Cortex of kidney (tissue), 1 donor: ENCODE measurements at regions not wholly inside any gene's neighbourhood (a gene's known extent, or its start where the extent isn't known, plus 50 kb on each side); places are given as distances from the start of the nearest gene placed in this dataset.
"Not testable (repeated sequence)": the region's sequence is repeated elsewhere in the genome, so short reads cannot be mapped to it uniquely, and the experiment has no call there.

Experiments
- DNase-seq: peaks from one replicate; lab custom pipeline; 2025; lab: John Stamatoyannopoulos, UW

DNA sequence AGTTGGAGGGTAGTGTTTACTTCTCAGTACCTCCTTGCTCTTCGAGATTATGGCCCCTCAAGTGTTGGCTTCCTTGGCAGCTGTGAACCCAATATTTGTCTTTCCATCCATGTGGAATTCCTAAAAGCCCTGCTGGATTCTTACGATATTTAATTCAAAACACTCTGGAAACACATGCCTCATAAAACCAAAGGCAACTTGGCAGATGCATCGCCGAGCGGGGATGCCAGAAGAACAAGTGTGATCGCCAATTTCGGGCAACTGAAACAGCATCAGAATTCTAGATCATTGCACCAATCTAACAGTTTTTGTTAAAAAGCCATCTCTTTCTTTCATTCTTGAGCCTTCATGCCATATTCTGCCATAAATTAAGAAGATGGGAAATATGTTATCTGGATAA is 934.4 kb downstream of the AACS start:
- DNase-seq = no peak

- no peak for DNase-seq
These were observed 954.1 kb downstream of the AACS start for GRCh38 chr12:126019385-126019784.

GRCh38 chr12:126021675-126022074 is 956.4 kb downstream of the AACS start:
- no peak for DNase-seq

DNA sequence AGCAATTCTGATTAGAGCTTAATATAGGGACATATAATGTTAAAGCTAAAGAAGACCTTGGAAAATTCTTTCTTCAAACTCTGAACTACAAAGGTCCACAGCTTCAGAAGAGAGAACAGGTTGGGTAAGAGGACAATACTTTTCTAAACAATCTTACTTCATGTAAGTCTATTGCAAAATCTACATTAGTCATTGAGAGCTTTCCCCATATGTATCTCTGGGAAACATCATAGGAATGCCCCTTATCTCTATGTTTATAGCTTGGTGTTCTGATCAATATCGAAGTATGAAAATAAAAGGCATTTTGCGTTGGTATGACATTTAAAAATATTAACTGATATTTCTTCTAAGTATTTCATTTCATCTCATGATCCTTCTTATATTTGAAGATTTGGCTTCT is 962.6 kb downstream of the AACS start:
- no peak for DNase-seq

DNA sequence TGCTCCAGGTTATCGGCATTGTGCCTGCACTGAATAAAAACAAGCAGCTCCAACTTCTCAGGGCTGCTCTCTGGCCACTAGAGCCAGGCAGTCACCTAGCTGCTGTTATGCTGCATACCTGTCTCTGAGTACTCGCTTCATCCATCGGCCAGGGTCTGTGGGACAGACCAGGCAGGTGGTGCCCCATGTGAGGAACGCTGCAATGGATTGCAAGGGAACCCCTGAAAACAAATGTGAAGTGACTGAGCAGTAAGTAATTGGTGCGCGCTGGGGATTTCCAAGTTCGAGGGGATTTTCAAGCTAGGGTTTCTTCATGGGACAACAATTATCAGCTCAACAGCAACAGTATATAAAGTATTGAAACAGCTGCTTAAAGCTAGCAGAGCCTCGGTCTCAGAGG is 965.3 kb downstream of the AACS start:
- DNase-seq = no peak

GRCh38 chr12:126033751-126034150 is 968.5 kb downstream of the AACS start:
- no peak for DNase-seq

DNA sequence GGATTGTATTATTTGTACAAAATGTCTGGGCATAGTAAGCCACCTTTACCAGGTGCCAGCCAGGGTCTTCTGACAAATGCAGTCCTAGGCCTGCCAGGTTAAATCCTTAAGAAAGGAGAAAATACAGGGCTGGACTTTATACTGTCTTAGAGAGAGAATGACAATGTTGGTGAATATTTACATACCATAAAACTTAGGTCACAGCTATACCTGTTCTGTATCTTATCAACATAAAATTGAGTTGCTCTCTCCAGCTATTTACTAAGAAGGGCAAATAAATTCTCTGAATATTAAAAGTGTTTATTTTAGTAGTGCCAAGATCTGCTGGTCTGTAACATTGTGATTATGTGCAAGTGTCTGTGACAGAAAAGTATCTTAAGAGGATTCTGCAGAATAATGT is 971.1 kb downstream of the AACS start:
- no peak for DNase-seq

- DNase-seq = no peak
These were observed 973.2 kb downstream of the AACS start for GRCh38 chr12:126038434-126038833.

DNA sequence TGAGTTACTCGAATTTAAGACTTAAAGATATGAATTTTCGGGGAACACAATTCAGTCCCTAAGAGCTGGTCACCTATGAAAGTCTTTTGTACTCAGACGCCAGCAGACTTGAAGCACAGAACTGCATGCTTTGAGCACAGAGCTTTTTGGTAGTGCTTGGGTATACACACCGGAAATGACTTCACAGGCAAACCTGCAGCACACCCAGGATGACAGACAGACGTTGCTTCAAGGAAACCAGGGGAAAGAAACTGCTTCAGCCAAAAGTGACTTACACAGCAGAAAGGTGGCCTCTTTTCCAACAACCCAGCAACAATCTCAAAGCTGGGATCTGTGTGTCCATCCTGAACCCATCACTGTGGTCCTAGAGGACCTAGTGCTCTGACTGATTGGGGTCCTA is 975.1 kb downstream of the AACS start:
- DNase-seq = no peak

GRCh38 chr12:126042286-126042685 is 977.1 kb downstream of the AACS start:
- no peak for DNase-seq

DNA sequence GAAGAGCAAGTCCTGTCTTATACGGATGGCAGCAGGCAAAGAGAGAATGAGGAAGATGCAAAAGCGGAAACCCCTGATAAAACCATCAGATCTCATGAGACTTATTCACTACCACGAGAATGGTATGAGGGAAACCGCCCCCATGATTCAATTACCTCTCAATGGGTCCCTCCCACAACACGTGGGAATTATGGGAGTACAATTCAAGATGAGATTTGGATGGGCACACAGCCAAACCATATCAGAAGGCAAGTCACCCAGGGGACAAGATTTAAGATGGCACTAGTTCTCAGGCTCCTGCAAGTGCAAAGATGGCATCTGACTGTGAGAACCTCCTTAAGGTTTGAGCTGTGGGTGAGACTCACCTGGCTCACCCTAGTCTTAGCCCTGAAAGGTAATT is 984.3 kb downstream of the AACS start:
- DNase-seq = not testable (repeated sequence)

DNA sequence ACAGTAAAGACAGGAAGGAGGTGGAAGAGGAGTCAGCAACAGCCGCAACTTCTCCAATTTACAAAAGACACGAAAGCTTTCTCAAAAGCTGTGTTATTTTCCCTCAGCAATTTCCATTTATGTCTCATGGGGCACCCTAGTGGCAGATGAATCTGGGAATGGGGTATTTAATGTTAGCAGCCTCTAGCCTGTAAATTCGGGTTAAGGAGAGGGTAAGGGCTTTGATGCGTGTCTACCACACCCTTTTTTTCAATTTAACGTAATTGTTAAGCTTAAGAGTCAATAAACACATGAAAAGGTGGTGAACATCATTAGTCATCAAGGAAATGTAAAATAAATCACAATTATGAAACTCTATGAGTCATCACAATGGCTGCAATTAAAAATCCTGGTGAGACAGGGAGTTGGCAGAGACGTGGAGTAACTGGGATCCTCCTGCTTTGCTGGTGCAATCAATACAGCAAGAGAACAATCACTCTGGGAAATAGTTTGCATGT is 986.4 kb downstream of the AACS start:
- no peak for DNase-seq

DNA sequence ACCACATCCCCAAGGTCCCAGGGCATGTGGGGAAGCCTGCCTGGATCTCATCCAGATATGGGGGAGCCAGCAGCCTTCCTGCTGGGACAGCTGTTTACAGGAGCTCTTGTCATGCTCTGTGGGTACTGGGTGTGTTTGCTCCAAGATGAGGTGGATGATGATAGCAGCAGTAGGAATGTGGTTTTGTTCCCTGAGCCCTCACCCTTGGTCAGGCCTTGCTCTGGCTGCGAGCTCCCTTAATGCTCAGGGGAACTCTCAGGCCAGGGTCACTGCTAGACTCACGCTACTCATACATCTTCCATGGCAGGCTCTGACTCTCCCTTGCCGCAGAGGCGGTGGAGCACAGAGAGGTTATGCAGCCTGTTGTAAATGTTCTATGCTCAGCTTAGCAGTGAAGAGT is 990.3 kb downstream of the AACS start:
- no peak for DNase-seq

- DNase-seq = no peak
These were observed 996.5 kb downstream of the AACS start for GRCh38 chr12:126061777-126062176.

GRCh38 chr12:126064028-126064427 is 998.8 kb downstream of the AACS start:
- no peak for DNase-seq

DNA sequence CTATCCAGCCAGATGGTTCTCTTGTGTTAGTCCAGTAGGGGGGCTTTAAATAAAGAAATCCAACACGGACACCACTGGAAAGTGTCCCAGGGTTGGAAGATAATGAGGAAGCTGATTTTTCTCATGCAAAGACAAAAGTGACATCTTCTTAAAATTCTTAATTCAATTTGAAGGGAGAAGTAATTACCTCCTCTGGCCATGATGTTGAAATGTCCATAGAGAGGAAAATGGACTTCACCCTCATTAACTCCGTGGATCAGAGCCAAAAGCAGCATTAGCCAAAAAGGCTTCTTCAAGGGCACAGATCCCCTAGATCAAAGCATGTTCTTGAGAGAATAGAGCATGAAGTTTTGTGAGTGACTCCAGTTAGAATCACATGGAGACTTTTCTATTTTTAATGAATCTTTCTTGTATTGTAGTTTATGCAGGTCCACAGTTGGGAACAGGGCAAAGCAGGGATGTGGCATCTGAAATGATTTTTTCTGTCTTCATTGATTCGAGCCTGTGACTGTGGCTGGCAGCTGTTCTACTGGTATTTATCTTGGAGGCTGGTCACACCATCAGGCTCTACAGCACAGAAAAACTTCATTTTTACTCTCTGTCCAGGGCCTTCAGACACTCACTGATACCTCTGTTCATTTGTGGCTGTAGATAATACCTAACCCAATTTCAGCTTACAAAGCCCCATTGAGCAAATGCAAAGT is 1002.5 kb downstream of the AACS start:
- no peak for DNase-seq

- DNase-seq = no peak
These were observed 1004.4 kb downstream of the AACS start for GRCh38 chr12:126069549-126070165.

- no peak for DNase-seq
These were observed 1011.3 kb downstream of the AACS start for GRCh38 chr12:126076515-126076914.

- DNase-seq = no peak
These were observed 1018.7 kb downstream of the AACS start for GRCh38 chr12:126083926-126084325.

- no peak for DNase-seq
These were observed 1019.2 kb downstream of the AACS start for GRCh38 chr12:126084480-126084879.

GRCh38 chr12:126086242-126086641 is 1021.0 kb downstream of the AACS start:
- DNase-seq = no peak

DNA sequence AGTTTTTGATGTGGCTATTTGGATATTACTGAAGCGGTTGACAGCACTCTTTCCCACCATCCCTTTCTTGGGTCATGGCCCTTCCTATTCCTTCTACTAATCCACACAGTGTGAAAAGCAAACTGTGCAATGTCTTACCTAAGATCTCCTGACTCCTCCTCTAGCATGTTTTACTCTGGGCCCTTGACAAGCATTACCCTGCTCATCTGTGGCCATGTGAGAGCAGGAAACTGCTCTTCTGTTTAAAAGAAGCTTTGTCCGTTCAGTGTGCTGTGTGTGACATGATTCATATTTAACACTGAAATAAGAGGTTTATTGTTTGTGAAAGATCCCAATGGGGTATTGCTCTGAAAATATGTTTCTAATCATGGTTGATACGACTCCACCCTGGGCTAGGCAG is 1022.5 kb downstream of the AACS start:
- DNase-seq = no peak

DNA sequence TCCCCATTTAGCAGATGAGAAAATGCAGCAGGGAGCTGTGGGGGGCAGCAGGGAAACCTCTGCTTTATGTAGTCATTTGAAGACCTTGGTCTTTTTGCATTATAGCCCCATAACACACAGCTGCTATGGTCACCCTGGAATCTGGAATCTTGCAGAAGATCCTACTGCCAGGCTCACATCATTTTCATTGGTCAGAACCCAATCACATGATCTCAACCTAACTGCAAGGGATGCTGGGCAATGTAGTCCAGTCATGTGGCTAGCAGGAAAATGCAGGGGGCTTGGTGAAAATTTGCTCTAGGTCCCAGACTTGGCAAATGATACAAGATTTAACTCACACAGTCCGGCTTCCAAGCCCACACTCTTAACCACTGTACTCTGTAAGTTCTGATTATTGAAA is 1028.7 kb downstream of the AACS start:
- no peak for DNase-seq
